Vagina (tissue), 2 donors: ENCODE measurements at regions not wholly inside any gene's neighbourhood (a gene's known extent, or its start where the extent isn't known, plus 50 kb on each side); places are given as distances from the start of the nearest gene placed in this dataset.
"Not testable (repeated sequence)": the region's sequence is repeated elsewhere in the genome, so short reads cannot be mapped to it uniquely, and the experiment has no call there.

Source experiments
- DNase-seq, 2 donors: peaks; one replicate each; pipeline ENCODE4 v3.0.0-alpha.2; 2017; ENCODE audit errors: extremely low spot score in 2 of 2
- H3K27ac ChIP-seq: fragments of 200-600 bp; sonication (generic); one replicate; pipeline ENCODE4 v1.5.1; 2019
- H3K27me3 ChIP-seq: fragments of 200-600 bp; sonication (generic); one replicate; pipeline ENCODE4 v1.5.1; 2019
- H3K36me3 ChIP-seq, 2 donors: fragments of 200-600 bp; sonication (generic); one replicate each; pipeline ENCODE4 v1.5.1; 2017 to 2019
- H3K4me1 ChIP-seq: fragments of 200-600 bp; sonication (generic); one replicate; pipeline ENCODE4 v1.5.1; 2019
- H3K4me3 ChIP-seq, 2 donors: fragments of 200-600 bp; sonication (generic); 1 replicate in 1 of 2; 2 replicates in 1 of 2; pipeline ENCODE4 v1.5.1; 2016 to 2019
- H3K9me3 ChIP-seq: fragments of 200-600 bp; sonication (generic); one replicate; pipeline ENCODE4 v1.5.1; 2019
- CTCF ChIP-seq, 3 experiments: fragments of 450-650 bp in 2 of 3; fragments of 200-600 bp in 1 of 3; sonication (generic) in 1 of 3; IDR thresholded peaks; one replicate each; pipeline ENCODE4 v1.5.1; 2017 to 2019; ENCODE audit warnings: antibody characterized with exemption in 3 of 3, mild to moderate bottlenecking in 2 of 3, moderate library complexity in 2 of 3
- POLR2A ChIP-seq, 2 donors: fragments of 450-650 bp; IDR thresholded peaks; one replicate each; pipeline ENCODE4 v1.6.1; 2017; ENCODE audit warnings: antibody characterized with exemption in 2 of 2, mild to moderate bottlenecking in 2 of 2, moderate library complexity in 2 of 2
- POLR2AphosphoS5 ChIP-seq, 2 donors: sonication (generic); formaldehyde crosslinking; IDR thresholded peaks; one replicate each; pipeline ENCODE4 v1.9.0; 2017; ENCODE audit warnings: antibody characterized with exemption in 2 of 2, mild to moderate bottlenecking in 2 of 2, low read depth in 1 of 2; ENCODE audit not compliant: insufficient read depth in 1 of 2
- intact Hi-C: fragments of 100-400 bp; cut with DNase I; formaldehyde crosslinking; loops from one replicate; pipeline ENCODE4 v1.15.1; 2023

GRCh38 chr4:175330236-175330635, 412.1 kb downstream of the ADAM29 start:
- no peaks in the 10 kb centered on the region for H3K27me3 ChIP-seq
- DNase-seq = no peak
- intact Hi-C loops = no loop called here
- no peaks in the 10 kb centered on the region for H3K9me3 ChIP-seq
- TF ChIP-seq POLR2A (IDR thresholded peaks at IDR 0.05) = no peak
- TF ChIP-seq CTCF (IDR thresholded peaks at IDR 0.05) = no peak
- TF ChIP-seq POLR2AphosphoS5 (IDR thresholded peaks at IDR 0.05; ENCODE audit: insufficient read depth in 1 of 2, low read depth in 1 of 2) = no peak
- H3K27ac ChIP-seq = no peak overlapping the region
- no peaks in the 10 kb centered on the region for H3K4me1 ChIP-seq
- no peak overlapping the region for H3K4me3 ChIP-seq
- H3K36me3 ChIP-seq = no peaks in the 10 kb centered on the region

GRCh38 chr4:175330652-175331051, 412.5 kb downstream of the ADAM29 start:
- no peak for DNase-seq
- Histone ChIP-seq H3K27ac (no peak overlapping the region), H3K4me1 (no peaks in the 10 kb centered on the region), H3K4me3 (no peak overlapping the region), H3K9me3 (no peaks in the 10 kb centered on the region), H3K27me3 (no peaks in the 10 kb centered on the region), H3K36me3 (no peaks in the 10 kb centered on the region)
- TF ChIP-seq CTCF (IDR thresholded peaks at IDR 0.05) = no peak
- no peak for TF ChIP-seq POLR2A (IDR thresholded peaks at IDR 0.05)
- TF ChIP-seq POLR2AphosphoS5 (IDR thresholded peaks at IDR 0.05; ENCODE audit: insufficient read depth in 1 of 2, low read depth in 1 of 2) = no peak
- intact Hi-C loops = no loop called here

GRCh38 chr4:175335331-175335730, 417.2 kb downstream of the ADAM29 start:
- Histone ChIP-seq H3K9me3 (no peaks in the 10 kb centered on the region), H3K4me3 (no peak overlapping the region), H3K4me1 (no peaks in the 10 kb centered on the region), H3K27ac (no peak overlapping the region), H3K27me3 (no peaks in the 10 kb centered on the region), H3K36me3 (no peaks in the 10 kb centered on the region)
- no peak for TF ChIP-seq CTCF (IDR thresholded peaks at IDR 0.05)
- TF ChIP-seq POLR2A (IDR thresholded peaks at IDR 0.05) = no peak
- no peak for TF ChIP-seq POLR2AphosphoS5 (IDR thresholded peaks at IDR 0.05; ENCODE audit: insufficient read depth in 1 of 2, low read depth in 1 of 2)
- intact Hi-C loops = no loop called here
- no peak for DNase-seq

DNA sequence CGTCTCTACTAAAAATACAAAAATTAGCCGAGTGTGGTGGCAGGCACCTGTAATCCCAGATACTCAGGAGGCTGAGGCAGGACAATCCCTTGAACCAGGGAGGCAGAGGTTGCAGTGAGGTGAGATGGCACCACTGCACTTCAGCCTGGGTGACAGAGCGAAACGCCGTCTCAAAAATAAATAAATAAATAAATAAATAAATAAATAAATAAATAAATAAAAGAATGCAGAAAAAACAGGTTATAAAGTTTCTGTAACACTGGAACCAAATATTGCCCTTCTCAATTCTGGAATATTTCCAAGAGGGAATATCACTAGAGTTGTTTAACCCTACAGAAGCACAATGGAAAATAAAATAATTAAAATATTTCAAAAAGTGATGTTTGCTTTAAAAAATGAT, 418.4 kb downstream of the ADAM29 start:
- H3K36me3 ChIP-seq, H3K27me3 ChIP-seq, intact Hi-C loops, H3K4me1 ChIP-seq, H3K9me3 ChIP-seq, H3K4me3 ChIP-seq, H3K27ac ChIP-seq, DNase-seq: not testable (repeated sequence)

GRCh38 chr4:175339100-175339707, 421.0 kb downstream of the ADAM29 start:
- no peaks in the 10 kb centered on the region for H3K9me3 ChIP-seq
- no peaks in the 10 kb centered on the region for H3K4me1 ChIP-seq
- intact Hi-C loops = no loop called here
- no peak for DNase-seq
- no peak overlapping the region for H3K27ac ChIP-seq
- no peak overlapping the region for H3K4me3 ChIP-seq
- H3K36me3 ChIP-seq = no peaks in the 10 kb centered on the region
- TF ChIP-seq CTCF (IDR thresholded peaks at IDR 0.05) (no peak), POLR2A (IDR thresholded peaks at IDR 0.05) (no peak), POLR2AphosphoS5 (IDR thresholded peaks at IDR 0.05; ENCODE audit: insufficient read depth in 1 of 2, low read depth in 1 of 2) (no peak)
- no peaks in the 10 kb centered on the region for H3K27me3 ChIP-seq
